ENCODE measurements at regions not wholly inside any gene's neighbourhood (a gene's known extent, or its start where the extent isn't known, plus 50 kb on each side); places are given as distances from the start of the nearest gene placed in this dataset.

GRCh38 chr14:95428557-95428956 is 87.9 kb downstream of the SYNE3 start:
- H3K27me3 Mint-ChIP-seq: no peaks in the 10 kb centered on the region
- no peaks in the 10 kb centered on the region for H3K9me3 Mint-ChIP-seq
- TF ChIP-seq, protein P1, sequence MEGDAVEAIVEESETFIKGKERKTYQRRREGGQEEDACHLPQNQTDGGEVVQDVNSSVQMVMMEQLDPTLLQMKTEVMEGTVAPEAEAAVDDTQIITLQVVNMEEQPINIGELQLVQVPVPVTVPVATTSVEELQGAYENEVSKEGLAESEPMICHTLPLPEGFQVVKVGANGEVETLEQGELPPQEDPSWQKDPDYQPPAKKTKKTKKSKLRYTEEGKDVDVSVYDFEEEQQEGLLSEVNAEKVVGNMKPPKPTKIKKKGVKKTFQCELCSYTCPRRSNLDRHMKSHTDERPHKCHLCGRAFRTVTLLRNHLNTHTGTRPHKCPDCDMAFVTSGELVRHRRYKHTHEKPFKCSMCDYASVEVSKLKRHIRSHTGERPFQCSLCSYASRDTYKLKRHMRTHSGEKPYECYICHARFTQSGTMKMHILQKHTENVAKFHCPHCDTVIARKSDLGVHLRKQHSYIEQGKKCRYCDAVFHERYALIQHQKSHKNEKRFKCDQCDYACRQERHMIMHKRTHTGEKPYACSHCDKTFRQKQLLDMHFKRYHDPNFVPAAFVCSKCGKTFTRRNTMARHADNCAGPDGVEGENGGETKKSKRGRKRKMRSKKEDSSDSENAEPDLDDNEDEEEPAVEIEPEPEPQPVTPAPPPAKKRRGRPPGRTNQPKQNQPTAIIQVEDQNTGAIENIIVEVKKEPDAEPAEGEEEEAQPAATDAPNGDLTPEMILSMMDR (conservative IDR thresholded peaks at IDR 0.05): no peak
- no peak overlapping the region for H3K27ac Mint-ChIP-seq
- no peak overlapping the region for H3K4me3 Mint-ChIP-seq
- H3K4me1 Mint-ChIP-seq (ENCODE audit: unreplicated experiment): peaks cover 5% of the 10 kb centered on the region
- no peak for DNase-seq (ENCODE audit: extremely low spot score, unreplicated experiment)
- H3K36me3 Mint-ChIP-seq: no peaks in the 10 kb centered on the region

DNA sequence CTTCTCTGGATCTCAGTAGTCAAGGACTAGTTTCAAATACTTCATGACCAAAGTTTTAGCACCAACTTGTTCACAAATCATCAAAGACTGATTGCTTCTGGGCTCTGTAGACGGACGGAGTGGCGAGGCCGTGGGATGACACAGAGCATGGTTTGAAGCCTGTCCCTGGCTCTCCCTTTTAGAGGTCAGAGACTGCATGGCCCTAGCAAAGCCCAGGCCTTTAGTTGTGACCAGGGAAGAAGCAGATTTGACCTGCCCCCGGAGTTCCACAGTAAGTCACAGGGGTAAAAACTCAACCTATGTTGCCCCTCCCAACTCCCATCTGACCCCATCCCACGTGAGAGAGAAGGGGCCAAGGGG is 90.4 kb downstream of the SYNE3 start:
- Mint-ChIP-seq H3K4me1 (ENCODE audit: unreplicated experiment) (no peaks in the 10 kb centered on the region), H3K27ac (no peak overlapping the region), H3K36me3 (no peaks in the 10 kb centered on the region), H3K9me3 (no peaks in the 10 kb centered on the region), H3K27me3 (no peaks in the 10 kb centered on the region), H3K4me3 (no peak overlapping the region)
- TF ChIP-seq, protein P1 (conservative IDR thresholded peaks at IDR 0.05): no peak
- DNase-seq (ENCODE audit: extremely low spot score, unreplicated experiment): no peak

- Mint-ChIP-seq H3K27ac (no peak overlapping the region), H3K27me3 (no peaks in the 10 kb centered on the region), H3K9me3 (no peaks in the 10 kb centered on the region), H3K4me1 (ENCODE audit: unreplicated experiment) (no peaks in the 10 kb centered on the region), H3K36me3 (no peaks in the 10 kb centered on the region), H3K4me3 (no peak overlapping the region)
- TF ChIP-seq, protein P1 (conservative IDR thresholded peaks at IDR 0.05): no peak
- DNase-seq (ENCODE audit: extremely low spot score, unreplicated experiment): no peak
These were observed 90.9 kb downstream of the SYNE3 start for GRCh38 chr14:95425369-95426115.

DNA sequence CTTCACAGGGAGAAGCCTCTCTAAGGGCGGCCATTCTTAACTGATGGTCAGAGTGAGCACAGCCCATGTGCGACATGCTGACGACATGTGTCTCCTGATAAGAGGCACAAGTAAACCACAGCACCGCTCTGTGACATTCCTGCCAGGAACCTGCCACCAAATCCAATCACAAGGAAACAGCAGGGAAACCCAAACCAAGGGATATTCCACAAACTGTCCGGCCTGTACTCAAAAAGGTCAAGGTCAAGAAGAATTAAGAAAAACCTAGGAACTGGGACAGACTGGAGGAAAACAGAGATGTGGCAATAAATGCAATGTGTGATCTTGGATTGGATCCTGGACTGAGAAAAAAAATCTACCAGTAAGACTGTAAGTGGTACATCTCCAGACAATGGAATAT is 91.9 kb downstream of the SYNE3 start:
- H3K4me3 Mint-ChIP-seq: no peak overlapping the region
- no peaks in the 10 kb centered on the region for H3K4me1 Mint-ChIP-seq (ENCODE audit: unreplicated experiment)
- no peak for DNase-seq (ENCODE audit: extremely low spot score, unreplicated experiment)
- H3K27me3 Mint-ChIP-seq: no peaks in the 10 kb centered on the region
- H3K36me3 Mint-ChIP-seq: no peaks in the 10 kb centered on the region
- TF ChIP-seq, protein P1 (conservative IDR thresholded peaks at IDR 0.05): no peak
- H3K9me3 Mint-ChIP-seq: no peaks in the 10 kb centered on the region
- no peak overlapping the region for H3K27ac Mint-ChIP-seq

DNA sequence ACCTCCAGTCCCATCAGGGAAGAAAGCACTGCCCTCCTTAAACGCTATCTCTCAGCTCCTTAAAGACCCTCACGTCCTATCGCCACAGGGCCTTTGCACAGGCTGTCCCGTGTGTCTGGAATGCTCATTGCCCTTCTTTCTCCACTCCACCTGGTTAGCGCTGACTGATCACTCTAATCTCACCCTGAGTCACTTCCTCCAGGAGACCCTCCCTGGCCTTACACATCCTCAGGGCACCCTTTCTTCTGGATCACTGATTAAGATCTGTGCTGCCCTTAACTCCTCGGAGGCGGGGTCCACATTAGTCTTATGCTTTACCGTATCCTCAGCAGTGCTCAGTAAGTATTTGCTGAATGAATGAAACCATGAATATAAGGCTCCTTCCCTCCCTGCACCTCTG is 94.7 kb downstream of the SYNE3 start:
- Mint-ChIP-seq H3K36me3 (no peaks in the 10 kb centered on the region), H3K4me1 (ENCODE audit: unreplicated experiment) (no peaks in the 10 kb centered on the region), H3K4me3 (no peak overlapping the region), H3K27ac (no peak overlapping the region), H3K9me3 (no peaks in the 10 kb centered on the region), H3K27me3 (peaks cover 15% of the 10 kb centered on the region)
- TF ChIP-seq, protein P1 (conservative IDR thresholded peaks at IDR 0.05): no peak
- DNase-seq (ENCODE audit: extremely low spot score, unreplicated experiment): no peak
